ENCODE measurements at regions not wholly inside any gene's neighbourhood (a gene's known extent, or its start where the extent isn't known, plus 50 kb on each side); places are given as distances from the start of the nearest gene placed in this dataset.

DNA sequence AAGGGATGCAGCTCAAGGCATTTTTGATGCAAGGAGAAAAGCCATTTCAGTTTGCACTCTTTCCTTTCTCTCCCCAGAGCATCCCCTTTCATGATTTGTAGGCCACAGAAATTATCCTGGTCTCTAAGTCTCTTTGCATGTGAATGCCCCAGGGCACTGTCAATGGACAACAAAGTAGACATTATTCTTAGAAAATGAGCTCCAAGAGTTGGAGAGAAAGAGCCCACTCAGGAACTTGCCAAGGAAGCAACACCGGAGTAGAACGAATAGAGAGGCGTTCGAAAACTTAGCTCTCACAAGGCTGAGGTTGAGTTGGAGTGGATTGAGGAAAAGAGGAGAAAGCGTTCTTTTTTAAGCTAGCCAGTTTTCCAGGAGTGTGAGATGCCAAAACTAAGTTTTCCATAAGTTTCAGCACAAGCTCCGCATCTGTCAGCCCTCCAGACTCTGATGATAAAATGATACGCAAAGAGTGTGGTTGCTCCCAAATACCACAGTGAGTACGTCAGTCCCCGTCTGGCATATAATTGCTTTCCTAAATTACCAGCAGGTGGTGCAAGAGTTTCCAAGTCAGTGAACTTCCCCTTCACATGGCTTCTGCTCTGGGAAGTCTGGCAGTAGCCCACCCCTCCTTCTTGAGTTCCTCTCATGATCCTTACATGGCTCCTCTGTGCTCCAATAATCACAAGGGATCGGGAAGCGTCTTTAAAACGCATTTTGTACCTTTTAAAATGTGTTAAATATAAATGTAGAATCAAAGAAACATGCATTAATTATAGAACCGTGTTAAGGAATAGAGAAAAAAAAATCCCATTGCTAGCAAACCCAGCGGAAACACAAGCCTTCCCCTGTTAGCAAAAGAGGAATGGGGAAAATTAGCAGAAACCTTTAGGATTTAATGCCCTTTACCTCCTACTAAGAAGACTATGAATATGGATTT lies 1060.6 kb upstream of the FANCL start:
- FAIRE-seq (peak; percentile 73), DNase-seq (ENCODE audit: insufficient read length, low spot score) (peak; percentile 24)
- TF ChIP-seq CTCF (IDR thresholded peaks at IDR 0.05; ENCODE audit: insufficient read depth, missing control alignments): peak; percentile 66

DNA sequence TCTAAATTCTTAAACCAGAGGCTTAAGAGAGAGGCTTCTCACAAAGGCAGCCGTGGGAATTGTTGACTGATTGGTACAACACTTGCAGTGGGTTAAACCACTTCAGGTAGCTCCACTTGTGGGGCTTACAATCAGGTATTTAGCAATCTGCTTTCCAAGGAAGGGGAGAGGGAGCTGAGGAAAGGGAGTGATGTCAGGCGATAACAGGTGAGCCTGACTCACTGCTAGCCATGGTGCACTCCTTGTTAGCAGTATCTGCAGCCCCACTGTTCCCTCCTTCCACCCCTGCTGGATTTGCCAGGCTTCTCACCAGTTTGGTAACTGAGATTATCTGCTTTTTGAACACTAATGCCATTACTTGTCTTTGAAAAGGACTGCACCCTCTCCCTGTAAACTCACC lies 1056.7 kb upstream of the FANCL start:
- FAIRE-seq: no peak

DNA sequence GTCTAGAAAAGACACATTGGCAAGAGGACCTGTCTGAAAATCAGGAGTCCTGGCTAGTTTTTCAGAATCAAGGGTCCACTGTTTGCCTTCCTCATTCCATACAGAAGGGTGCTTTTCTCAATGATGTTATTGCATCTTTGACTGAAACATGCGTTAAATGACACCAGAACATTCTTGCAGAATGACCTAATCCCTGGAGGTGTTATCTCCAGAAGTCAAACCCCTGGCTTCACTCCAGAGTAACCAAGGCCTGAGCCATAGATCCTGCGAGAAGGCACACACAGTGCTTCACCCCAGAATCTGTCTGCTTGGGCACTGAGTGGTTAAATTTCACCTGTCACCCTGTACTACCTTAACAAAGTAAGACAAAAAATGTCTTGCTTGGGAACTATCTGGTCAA lies 1055.2 kb upstream of the FANCL start:
- FAIRE-seq: no peak
- no peak for DNase-seq (ENCODE audit: insufficient read length, low spot score)
- no peak for TF ChIP-seq CTCF (IDR thresholded peaks at IDR 0.05; ENCODE audit: insufficient read depth, missing control alignments)

More for the DNA sequence above, 1056.7 kb upstream of the FANCL start:
- no peak for DNase-seq (ENCODE audit: insufficient read length, low spot score)
- no peak for TF ChIP-seq CTCF (IDR thresholded peaks at IDR 0.05; ENCODE audit: insufficient read depth, missing control alignments)

- no peak for TF ChIP-seq CTCF (IDR thresholded peaks at IDR 0.05; ENCODE audit: insufficient read depth, missing control alignments)
- DNase-seq (ENCODE audit: insufficient read length, low spot score) (no peak), FAIRE-seq (no peak)
These were observed 1054.5 kb upstream of the FANCL start for GRCh38 chr2:59295524-59296162.

- FAIRE-seq (no peak), DNase-seq (ENCODE audit: insufficient read length, low spot score) (no peak)
- no peak for TF ChIP-seq CTCF (IDR thresholded peaks at IDR 0.05; ENCODE audit: insufficient read depth, missing control alignments)
These were observed 1047.6 kb upstream of the FANCL start for GRCh38 chr2:59288771-59289170.

DNA sequence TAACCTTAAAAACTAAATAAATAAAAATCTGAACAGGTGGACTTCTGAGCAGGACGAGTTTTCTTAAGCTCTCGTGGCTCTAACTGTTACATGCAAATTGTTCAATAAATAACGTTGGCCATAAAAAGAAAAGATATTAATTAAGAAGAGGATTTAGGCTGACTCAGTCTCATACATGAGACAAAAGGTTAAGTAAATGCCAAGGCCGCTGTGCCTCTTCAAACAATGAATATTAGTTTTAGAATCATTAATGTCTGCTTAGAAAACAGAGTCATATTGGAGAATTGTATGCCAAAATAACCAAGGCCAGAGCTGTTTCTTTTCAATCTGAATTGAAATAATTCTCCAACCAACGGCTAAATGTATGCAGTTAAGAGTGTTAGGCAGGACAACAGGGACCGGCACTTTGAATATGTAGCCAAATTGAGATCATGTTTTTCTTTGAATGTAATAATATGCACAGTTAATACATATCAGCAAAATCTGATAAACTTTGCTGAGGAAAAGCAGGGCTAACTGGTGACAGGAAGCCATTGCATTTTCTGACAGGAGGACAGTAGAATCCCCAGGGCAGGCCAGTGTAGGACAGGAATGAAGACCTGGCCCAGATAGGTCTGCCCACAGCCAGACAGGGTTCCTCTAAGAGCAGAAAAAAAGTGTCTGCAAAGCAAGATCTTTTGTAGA lies 1041.4 kb upstream of the FANCL start:
- DNase-seq (ENCODE audit: insufficient read length, low spot score) (no peak), FAIRE-seq (no peak)
- TF ChIP-seq CTCF (IDR thresholded peaks at IDR 0.05; ENCODE audit: insufficient read depth, missing control alignments): no peak
